ENCODE measurements at regions not wholly inside any gene's neighbourhood (a gene's known extent, or its start where the extent isn't known, plus 50 kb on each side); places are given as distances from the start of the nearest gene placed in this dataset.
"Not testable (repeated sequence)": the region's sequence is repeated elsewhere in the genome, so short reads cannot be mapped to it uniquely, and the experiment has no call there.

- no peak for DNase-seq
Measured at GRCh38 chr3:87727783-87728182, 331.0 kb downstream of the CGGBP1 start.

GRCh38 chr3:87719060-87719459 lies 339.7 kb downstream of the CGGBP1 start:
- no peak for DNase-seq

- DNase-seq = no peak
Measured at GRCh38 chr3:87710511-87710910, 348.3 kb downstream of the CGGBP1 start.

GRCh38 chr3:87710028-87710427 lies 348.8 kb downstream of the CGGBP1 start:
- DNase-seq = no peak

GRCh38 chr3:87706176-87706575 lies 352.6 kb downstream of the CGGBP1 start:
- DNase-seq = no peak

GRCh38 chr3:87702600-87702999 lies 356.2 kb downstream of the CGGBP1 start:
- no peak for DNase-seq

- peak in 1 of 51 donors; percentile 4 for DNase-seq
Measured at GRCh38 chr3:87696124-87697013, 362.4 kb downstream of the CGGBP1 start.

GRCh38 chr3:87694678-87695077 lies 364.1 kb downstream of the CGGBP1 start:
- no peak for DNase-seq

- no peak for DNase-seq
Measured at GRCh38 chr3:87691109-87691508, 367.7 kb downstream of the CGGBP1 start.

- not testable (repeated sequence) for DNase-seq
Measured at GRCh38 chr3:87678984-87679660, 379.7 kb downstream of the CGGBP1 start.

- DNase-seq = no peak
Measured at GRCh38 chr3:87674397-87675161, 384.2 kb downstream of the CGGBP1 start.

GRCh38 chr3:87673132-87673531 lies 385.7 kb downstream of the CGGBP1 start:
- DNase-seq = no peak

GRCh38 chr3:87654184-87654583 lies 377.8 kb upstream of the POU1F1 start:
- DNase-seq = no peak

- not testable (repeated sequence) for DNase-seq
Measured at GRCh38 chr3:87653138-87653537, 376.8 kb upstream of the POU1F1 start.

GRCh38 chr3:87634426-87634825 lies 358.0 kb upstream of the POU1F1 start:
- DNase-seq = no peak

- no peak for DNase-seq
Measured at GRCh38 chr3:87627316-87627715, 350.9 kb upstream of the POU1F1 start.

- DNase-seq = no peak
Measured at GRCh38 chr3:87626546-87626945, 350.2 kb upstream of the POU1F1 start.

- no peak for DNase-seq
Measured at GRCh38 chr3:87625876-87626275, 349.5 kb upstream of the POU1F1 start.

- DNase-seq = no peak
Measured at GRCh38 chr3:87624860-87625259, 348.5 kb upstream of the POU1F1 start.

GRCh38 chr3:87621667-87622066 lies 345.3 kb upstream of the POU1F1 start:
- DNase-seq = no peak

- no peak for DNase-seq
Measured at GRCh38 chr3:87615506-87615905, 339.1 kb upstream of the POU1F1 start.

- DNase-seq = no peak
Measured at GRCh38 chr3:87614998-87615397, 338.6 kb upstream of the POU1F1 start.
